Endothelial cell (in vitro differentiated cells): ENCODE measurements at regions not wholly inside any gene's neighbourhood (a gene's known extent, or its start where the extent isn't known, plus 50 kb on each side); places are given as distances from the start of the nearest gene placed in this dataset.

Source experiments
- DNase-seq: peaks from one replicate; pipeline ENCODE4 v3.0.0; 2021; ENCODE audit warnings: low spot score
- H3K27ac Mint-ChIP-seq: one replicate; pipeline ENCODE4 v1.8.0; 2021; ENCODE audit warnings: mixed read lengths, inconsistent platforms; ENCODE audit not compliant: unreplicated experiment
- H3K27me3 Mint-ChIP-seq: one replicate; pipeline ENCODE4 v1.8.0; 2021; ENCODE audit warnings: mild to moderate bottlenecking, moderate library complexity, mixed read lengths, inconsistent platforms; ENCODE audit not compliant: unreplicated experiment
- H3K36me3 Mint-ChIP-seq: one replicate; pipeline ENCODE4 v1.8.0; 2021; ENCODE audit warnings: mild to moderate bottlenecking, low read depth, mixed read lengths, inconsistent platforms; ENCODE audit not compliant: unreplicated experiment
- H3K4me1 Mint-ChIP-seq: one replicate; pipeline ENCODE4 v1.8.0; 2021; ENCODE audit warnings: mild to moderate bottlenecking, mixed read lengths, inconsistent platforms; ENCODE audit not compliant: unreplicated experiment
- H3K4me3 Mint-ChIP-seq: one replicate; pipeline ENCODE4 v1.8.0; 2021; ENCODE audit warnings: mild to moderate bottlenecking, mixed read lengths, inconsistent platforms; ENCODE audit not compliant: unreplicated experiment
- H3K9me3 Mint-ChIP-seq: one replicate; pipeline ENCODE4 v1.8.0; 2021; ENCODE audit warnings: mixed read lengths, inconsistent platforms; ENCODE audit not compliant: unreplicated experiment
- CTCF ChIP-seq: fragments of 200-600 bp; sonication (generic); IDR thresholded peaks from one replicate; pipeline ENCODE4 v1.5.0; 2021; ENCODE audit warnings: antibody characterized with exemption; ENCODE audit not compliant: unreplicated experiment

- Mint-ChIP-seq H3K27me3 (peaks cover 8% of the 10 kb centered on the region), H3K36me3 (peaks cover 7% of the 10 kb centered on the region), H3K4me1 (peaks cover 23% of the 10 kb centered on the region), H3K9me3 (no peaks in the 10 kb centered on the region), H3K27ac (no peak overlapping the region), H3K4me3 (no peak overlapping the region)
- no peak for DNase-seq
- TF ChIP-seq CTCF = no peak
Observed at GRCh38 chr6:138688580-138688979, 85.0 kb upstream of the CCDC28A start.

- no peak overlapping the region for H3K27ac Mint-ChIP-seq
- H3K9me3 Mint-ChIP-seq = no peaks in the 10 kb centered on the region
- peaks cover 21% of the 10 kb centered on the region for H3K4me1 Mint-ChIP-seq
- peaks cover 9% of the 10 kb centered on the region for H3K27me3 Mint-ChIP-seq
- no peak for TF ChIP-seq CTCF
- H3K36me3 Mint-ChIP-seq = peaks cover 7% of the 10 kb centered on the region
- no peak overlapping the region for H3K4me3 Mint-ChIP-seq
- DNase-seq = no peak
Observed at GRCh38 chr6:138689849-138690248, 83.7 kb upstream of the CCDC28A start.

- Mint-ChIP-seq H3K4me3 (peak overlapping the region; percentile 95), H3K27me3 (peaks cover 11% of the 10 kb centered on the region), H3K27ac (no peak overlapping the region), H3K9me3 (no peaks in the 10 kb centered on the region), H3K4me1 (peaks cover 21% of the 10 kb centered on the region), H3K36me3 (peaks cover 7% of the 10 kb centered on the region)
- no peak for DNase-seq
- TF ChIP-seq CTCF = no peak
Observed at GRCh38 chr6:138690975-138691594, 82.5 kb upstream of the CCDC28A start.

- H3K27me3 Mint-ChIP-seq = peaks cover 11% of the 10 kb centered on the region
- H3K4me1 Mint-ChIP-seq = peaks cover 21% of the 10 kb centered on the region
- no peak for TF ChIP-seq CTCF
- H3K9me3 Mint-ChIP-seq = no peaks in the 10 kb centered on the region
- H3K4me3 Mint-ChIP-seq = peak overlapping the region; percentile 95
- H3K27ac Mint-ChIP-seq = peak overlapping the region; percentile 59
- no peak for DNase-seq
- H3K36me3 Mint-ChIP-seq = peaks cover 7% of the 10 kb centered on the region
Observed at GRCh38 chr6:138691595-138692057, 81.9 kb upstream of the CCDC28A start.

GRCh38 chr6:138692058-138692977 lies 81.3 kb upstream of the CCDC28A start:
- Mint-ChIP-seq H3K27ac (peak overlapping the region; percentile 59), H3K4me1 (peaks cover 21% of the 10 kb centered on the region), H3K4me3 (peak overlapping the region; percentile 95), H3K36me3 (peaks cover 7% of the 10 kb centered on the region), H3K27me3 (peaks cover 11% of the 10 kb centered on the region), H3K9me3 (no peaks in the 10 kb centered on the region)
- DNase-seq = peak; percentile 86
- peak; percentile 96 for TF ChIP-seq CTCF
